Fibroblast of lung (primary cell): ENCODE measurements at regions not wholly inside any gene's neighbourhood (a gene's known extent, or its start where the extent isn't known, plus 50 kb on each side); places are given as distances from the start of the nearest gene placed in this dataset.

Source experiments
- DNase-seq, 2 donors: peaks; one replicate each; pipeline versions ENCODE4 v3.0.0 to v3.0.0-alpha.2; 2010; ENCODE audit warnings: low read depth in 2 of 2
- H2AFZ ChIP-seq: 2 replicates; pipeline ENCODE4 v1.5.1; 2012; ENCODE audit warnings: low read length, control low read depth, inconsistent platforms
- H3K27ac ChIP-seq: 2 replicates; pipeline ENCODE4 v1.5.1; 2011; ENCODE audit warnings: low read length, control low read depth; ENCODE audit not compliant: insufficient read depth
- H3K27me3 ChIP-seq: 2 replicates; pipeline ENCODE4 v1.5.1; 2011; ENCODE audit warnings: mild to moderate bottlenecking, low read length; ENCODE audit not compliant: control insufficient read depth, insufficient read depth
- H3K36me3 ChIP-seq: 2 replicates; pipeline ENCODE4 v1.5.1; 2011; ENCODE audit warnings: low read length; ENCODE audit not compliant: control insufficient read depth, insufficient read depth
- H3K4me1 ChIP-seq: 2 replicates; pipeline ENCODE4 v1.5.1; 2011; ENCODE audit warnings: low read length; ENCODE audit not compliant: control insufficient read depth, insufficient read depth; ENCODE audit errors: extremely low read depth
- H3K4me2 ChIP-seq: 2 replicates; pipeline ENCODE4 v1.5.1; 2011; ENCODE audit warnings: low read length, control low read depth; ENCODE audit not compliant: insufficient read depth; ENCODE audit errors: extremely low read depth
- H3K4me3 ChIP-seq, 4 experiments: fragments of 200-600 bp in 1 of 4; sonication (generic) in 1 of 4; replicated peaks in 1 of 4; 2 replicates each; pipeline ENCODE4 v1.5.1; 2011 to 2016; ENCODE audit warnings: low read length in 4 of 4, low read depth in 3 of 4, mild to moderate bottlenecking in 3 of 4, control low read depth in 2 of 4, inconsistent platforms in 1 of 4, mixed read lengths in 1 of 4; ENCODE audit not compliant: insufficient read depth in 1 of 4; ENCODE audit errors: control extremely low read depth in 1 of 4
- H3K79me2 ChIP-seq: 2 replicates; pipeline ENCODE4 v1.5.1; 2012; ENCODE audit warnings: mild to moderate bottlenecking, low read length, inconsistent platforms; ENCODE audit not compliant: control insufficient read depth, insufficient read depth
- H3K9ac ChIP-seq: 2 replicates; pipeline ENCODE4 v1.5.1; 2011; ENCODE audit warnings: mild to moderate bottlenecking, low read length, control low read depth; ENCODE audit not compliant: insufficient read depth
- H3K9me3 ChIP-seq: 2 replicates; pipeline ENCODE4 v1.5.1; 2012; ENCODE audit warnings: low read depth, low read length; ENCODE audit not compliant: control insufficient read depth, insufficient read depth
- H4K20me1 ChIP-seq: 2 replicates; pipeline ENCODE4 v1.5.1; 2011; ENCODE audit warnings: low read length; ENCODE audit not compliant: control insufficient read depth, insufficient read depth; ENCODE audit errors: extremely low read depth
- CTCF ChIP-seq, 2 donors: IDR thresholded peaks in 1 of 2; conservative IDR thresholded peaks in 1 of 2; 1 replicate in 1 of 2; 2 replicates in 1 of 2; pipeline ENCODE4 v1.5.1; 2011 to 2012; ENCODE audit warnings: low read length in 2 of 2, control low read depth in 1 of 2, inconsistent platforms in 1 of 2, low read depth in 1 of 2, mild to moderate bottlenecking in 1 of 2
- EZH2 ChIP-seq: IDR thresholded peaks from 2 replicates; pipeline ENCODE4 v1.5.1; 2012; ENCODE audit warnings: low read length, control low read depth, mild to moderate bottlenecking; ENCODE audit errors: missing control alignments

- H3K79me2 ChIP-seq = no peaks in the 10 kb centered on the region
- no peak overlapping the region for H3K9ac ChIP-seq
- peaks cover 11% of the 10 kb centered on the region for H3K4me1 ChIP-seq
- H3K4me3 ChIP-seq = no peak overlapping the region
- H2AFZ ChIP-seq = no peak overlapping the region
- no peak for DNase-seq
- H3K36me3 ChIP-seq = no peaks in the 10 kb centered on the region
- TF ChIP-seq EZH2 = no peak
- H4K20me1 ChIP-seq = no peaks in the 10 kb centered on the region
- H3K4me2 ChIP-seq = no peak overlapping the region
- no peak overlapping the region for H3K27ac ChIP-seq
- no peaks in the 10 kb centered on the region for H3K9me3 ChIP-seq
- H3K27me3 ChIP-seq = no peaks in the 10 kb centered on the region
Observed at GRCh38 chr1:59137276-59137615, 159.6 kb upstream of the FGGY start.

- no peak for DNase-seq
- no peak overlapping the region for H3K4me3 ChIP-seq
- no peak overlapping the region for H2AFZ ChIP-seq
- no peaks in the 10 kb centered on the region for H3K79me2 ChIP-seq
- no peak overlapping the region for H3K27ac ChIP-seq
- H3K4me2 ChIP-seq = no peak overlapping the region
- H3K27me3 ChIP-seq = no peaks in the 10 kb centered on the region
- no peaks in the 10 kb centered on the region for H4K20me1 ChIP-seq
- no peaks in the 10 kb centered on the region for H3K9me3 ChIP-seq
- H3K4me1 ChIP-seq = peaks cover 18% of the 10 kb centered on the region
- no peaks in the 10 kb centered on the region for H3K36me3 ChIP-seq
- no peak overlapping the region for H3K9ac ChIP-seq
- TF ChIP-seq EZH2 (no peak), CTCF (conservative IDR thresholded peaks at IDR 0.05 in 1 of 2, IDR thresholded peaks at IDR 0.05 in 1 of 2; ENCODE audit: low read depth in 1 of 2, low read length in 2 of 2) (no peak)
Observed at GRCh38 chr1:59137968-59138367, 158.9 kb upstream of the FGGY start.

GRCh38 chr1:59138402-59138801, 158.5 kb upstream of the FGGY start:
- H4K20me1 ChIP-seq = no peaks in the 10 kb centered on the region
- H3K27ac ChIP-seq = no peak overlapping the region
- no peak for TF ChIP-seq CTCF (conservative IDR thresholded peaks at IDR 0.05 in 1 of 2, IDR thresholded peaks at IDR 0.05 in 1 of 2; ENCODE audit: low read depth in 1 of 2, low read length in 2 of 2)
- TF ChIP-seq EZH2 = no peak
- peak overlapping the region; percentile 23 for H2AFZ ChIP-seq
- no peak overlapping the region for H3K9ac ChIP-seq
- peaks cover 21% of the 10 kb centered on the region for H3K4me1 ChIP-seq
- H3K4me3 ChIP-seq = no peak overlapping the region
- no peaks in the 10 kb centered on the region for H3K79me2 ChIP-seq
- H3K27me3 ChIP-seq = no peaks in the 10 kb centered on the region
- no peak for DNase-seq
- no peak overlapping the region for H3K4me2 ChIP-seq
- H3K36me3 ChIP-seq = no peaks in the 10 kb centered on the region
- H3K9me3 ChIP-seq = no peaks in the 10 kb centered on the region

- Histone ChIP-seq H3K4me1 (peaks cover 25% of the 10 kb centered on the region), H3K27ac (no peak overlapping the region), H3K27me3 (no peaks in the 10 kb centered on the region), H3K36me3 (no peaks in the 10 kb centered on the region), H3K4me2 (no peak overlapping the region), H2AFZ (no peak overlapping the region), H4K20me1 (no peaks in the 10 kb centered on the region), H3K9ac (no peak overlapping the region), H3K4me3 (no peak overlapping the region), H3K79me2 (no peaks in the 10 kb centered on the region), H3K9me3 (no peaks in the 10 kb centered on the region)
- DNase-seq = no peak
- no peak for TF ChIP-seq CTCF (conservative IDR thresholded peaks at IDR 0.05 in 1 of 2, IDR thresholded peaks at IDR 0.05 in 1 of 2; ENCODE audit: low read depth in 1 of 2, low read length in 2 of 2)
- TF ChIP-seq EZH2 = no peak
Observed at GRCh38 chr1:59139396-59139795, 157.5 kb upstream of the FGGY start.
